ENCODE measurements at regions not wholly inside any gene's neighbourhood (a gene's known extent, or its start where the extent isn't known, plus 50 kb on each side); places are given as distances from the start of the nearest gene placed in this dataset.

DNA sequence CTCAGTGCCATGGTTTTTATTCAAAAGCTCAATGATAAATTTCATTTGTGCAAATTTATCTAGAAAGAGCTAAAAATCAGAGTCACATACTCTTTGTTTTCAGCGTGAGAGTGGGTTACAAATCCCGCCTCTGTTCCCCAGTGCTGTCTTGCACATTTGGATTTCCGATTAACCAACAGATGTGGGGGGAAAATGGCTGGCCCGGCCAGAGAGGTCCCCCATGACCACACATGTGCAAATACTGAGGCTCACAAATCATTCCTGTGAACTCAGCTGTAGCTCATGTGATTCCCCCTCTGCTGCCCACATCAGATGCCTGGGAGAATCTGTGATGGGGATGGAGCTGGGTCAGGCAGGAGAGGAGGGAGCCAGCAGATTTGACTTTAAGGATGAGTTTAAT is 168.7 kb downstream of the PAX1 start:
- WGBS (ENCODE audit: insufficient coverage, low coverage, missing lambda C conversion rate) = 0% methylated on average over 4 of the region's 4 CpGs
- H3K36me3 ChIP-seq (ENCODE audit: control insufficient read depth, insufficient read depth, low read length) = no peaks in the 10 kb centered on the region
- H3K4me3 ChIP-seq = no peak overlapping the region
- ChIA-PET POLR2A (interaction anchor here (0.6 kb wide), 1 partner anchor 322 kb away, joined by 7 read pairs; no protein-coding TSS in a partner anchor), CTCF (ENCODE audit: low intra/inter-chr PET ratio) (no interaction called here)
- in situ Hi-C loops (cut with MboI) (no loop called here), intact Hi-C loops (cut with micrococcal nuclease) (no loop called here)
- H3K4me2 ChIP-seq (ENCODE audit: insufficient read depth, low read length) = no peak overlapping the region
- H2AFZ ChIP-seq (ENCODE audit: low read depth, low read length) = no peak overlapping the region
- H3K79me2 ChIP-seq (ENCODE audit: control insufficient read depth, insufficient read depth, low read length) = no peaks in the 10 kb centered on the region
- no peaks in the 10 kb centered on the region for H3K27me3 ChIP-seq (ENCODE audit: control insufficient read depth in 2 of 2, insufficient read depth in 2 of 2, low read length in 2 of 2)
- no peak overlapping the region for H3K27ac ChIP-seq (ENCODE audit: extremely low read depth, low read depth, low read length)
- H3K9me3 ChIP-seq (replicated peaks; ENCODE audit: control insufficient read depth, insufficient read depth, low read depth, low read length) = no peaks in the 10 kb centered on the region
- DNase-seq (ENCODE audit: extremely low read depth in 1 of 4, low spot score in 3 of 4) (no peak), FAIRE-seq (no peak), ATAC-seq (no peak)
- no peak overlapping the region for H3K9ac ChIP-seq (ENCODE audit: insufficient read depth in 1 of 2, low read depth in 2 of 2, low read length in 2 of 2)
- H4K20me1 ChIP-seq (replicated peaks; ENCODE audit: control insufficient read depth, insufficient read depth, low read length) = no peaks in the 10 kb centered on the region
- no TSS peak for BruUV-seq (replicated peaks)
- H3K9me1 ChIP-seq (ENCODE audit: control insufficient read depth, insufficient read depth, low read length) = no peaks in the 10 kb centered on the region
- no peaks in the 10 kb centered on the region for H3K4me1 ChIP-seq (replicated peaks in 1 of 2; ENCODE audit: control insufficient read depth in 2 of 2, insufficient read depth in 2 of 2, low read length in 2 of 2)
- TF ChIP-seq, protein P1, sequence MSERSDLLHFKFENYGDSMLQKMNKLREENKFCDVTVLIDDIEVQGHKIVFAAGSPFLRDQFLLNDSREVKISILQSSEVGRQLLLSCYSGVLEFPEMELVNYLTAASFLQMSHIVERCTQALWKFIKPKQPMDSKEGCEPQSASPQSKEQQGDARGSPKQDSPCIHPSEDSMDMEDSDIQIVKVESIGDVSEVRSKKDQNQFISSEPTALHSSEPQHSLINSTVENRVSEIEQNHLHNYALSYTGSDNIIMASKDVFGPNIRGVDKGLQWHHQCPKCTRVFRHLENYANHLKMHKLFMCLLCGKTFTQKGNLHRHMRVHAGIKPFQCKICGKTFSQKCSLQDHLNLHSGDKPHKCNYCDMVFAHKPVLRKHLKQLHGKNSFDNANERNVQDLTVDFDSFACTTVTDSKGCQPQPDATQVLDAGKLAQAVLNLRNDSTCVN (CRISPR knock-in tag; IDR thresholded peaks at IDR 0.05) = no peak
- TF ChIP-seq, protein P2, sequence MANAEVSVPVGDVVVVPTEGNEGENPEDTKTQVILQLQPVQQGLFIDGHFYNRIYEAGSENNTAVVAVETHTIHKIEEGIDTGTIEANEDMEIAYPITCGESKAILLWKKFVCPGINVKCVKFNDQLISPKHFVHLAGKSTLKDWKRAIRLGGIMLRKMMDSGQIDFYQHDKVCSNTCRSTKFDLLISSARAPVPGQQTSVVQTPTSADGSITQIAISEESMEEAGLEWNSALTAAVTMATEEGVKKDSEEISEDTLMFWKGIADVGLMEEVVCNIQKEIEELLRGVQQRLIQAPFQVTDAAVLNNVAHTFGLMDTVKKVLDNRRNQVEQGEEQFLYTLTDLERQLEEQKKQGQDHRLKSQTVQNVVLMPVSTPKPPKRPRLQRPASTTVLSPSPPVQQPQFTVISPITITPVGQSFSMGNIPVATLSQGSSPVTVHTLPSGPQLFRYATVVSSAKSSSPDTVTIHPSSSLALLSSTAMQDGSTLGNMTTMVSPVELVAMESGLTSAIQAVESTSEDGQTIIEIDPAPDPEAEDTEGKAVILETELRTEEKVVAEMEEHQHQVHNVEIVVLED (CRISPR knock-in tag; IDR thresholded peaks at IDR 0.05) = no peak
- no peak for TF ChIP-seq SREBF2 (CRISPR knock-in tag; IDR thresholded peaks at IDR 0.05)
- no peak for TF ChIP-seq ZNF785 (CRISPR knock-in tag; IDR thresholded peaks at IDR 0.05)
- TF ChIP-seq RFX7 (CRISPR knock-in tag; IDR thresholded peaks at IDR 0.05) = no peak
- TF ChIP-seq ZNF274 (IDR thresholded peaks at IDR 0.05; ENCODE audit: borderline replicate concordance, low read depth, low read length) = no peak
- TF ChIP-seq PHF8 (IDR thresholded peaks at IDR 0.05; ENCODE audit: borderline replicate concordance, low read length) = no peak
- no peak for TF ChIP-seq NBN (IDR thresholded peaks at IDR 0.05; ENCODE audit: low read depth)
- TF ChIP-seq, protein P3, sequence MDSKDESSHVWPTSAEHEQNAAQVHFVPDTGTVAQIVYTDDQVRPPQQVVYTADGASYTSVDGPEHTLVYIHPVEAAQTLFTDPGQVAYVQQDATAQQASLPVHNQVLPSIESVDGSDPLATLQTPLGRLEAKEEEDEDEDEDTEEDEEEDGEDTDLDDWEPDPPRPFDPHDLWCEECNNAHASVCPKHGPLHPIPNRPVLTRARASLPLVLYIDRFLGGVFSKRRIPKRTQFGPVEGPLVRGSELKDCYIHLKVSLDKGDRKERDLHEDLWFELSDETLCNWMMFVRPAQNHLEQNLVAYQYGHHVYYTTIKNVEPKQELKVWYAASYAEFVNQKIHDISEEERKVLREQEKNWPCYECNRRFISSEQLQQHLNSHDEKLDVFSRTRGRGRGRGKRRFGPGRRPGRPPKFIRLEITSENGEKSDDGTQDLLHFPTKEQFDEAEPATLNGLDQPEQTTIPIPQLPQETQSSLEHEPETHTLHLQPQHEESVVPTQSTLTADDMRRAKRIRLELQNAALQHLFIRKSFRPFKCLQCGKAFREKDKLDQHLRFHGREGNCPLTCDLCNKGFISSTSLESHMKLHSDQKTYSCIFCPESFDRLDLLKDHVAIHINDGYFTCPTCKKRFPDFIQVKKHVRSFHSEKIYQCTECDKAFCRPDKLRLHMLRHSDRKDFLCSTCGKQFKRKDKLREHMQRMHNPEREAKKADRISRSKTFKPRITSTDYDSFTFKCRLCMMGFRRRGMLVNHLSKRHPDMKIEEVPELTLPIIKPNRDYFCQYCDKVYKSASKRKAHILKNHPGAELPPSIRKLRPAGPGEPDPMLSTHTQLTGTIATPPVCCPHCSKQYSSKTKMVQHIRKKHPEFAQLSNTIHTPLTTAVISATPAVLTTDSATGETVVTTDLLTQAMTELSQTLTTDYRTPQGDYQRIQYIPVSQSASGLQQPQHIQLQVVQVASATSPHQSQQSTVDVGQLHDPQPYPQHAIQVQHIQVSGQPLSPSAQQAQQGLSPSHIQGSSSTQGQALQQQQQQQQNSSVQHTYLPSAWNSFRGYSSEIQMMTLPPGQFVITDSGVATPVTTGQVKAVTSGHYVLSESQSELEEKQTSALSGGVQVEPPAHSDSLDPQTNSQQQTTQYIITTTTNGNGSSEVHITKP (IDR thresholded peaks at IDR 0.05; ENCODE audit: partially characterized antibody) = no peak
- TF ChIP-seq, protein P4, sequence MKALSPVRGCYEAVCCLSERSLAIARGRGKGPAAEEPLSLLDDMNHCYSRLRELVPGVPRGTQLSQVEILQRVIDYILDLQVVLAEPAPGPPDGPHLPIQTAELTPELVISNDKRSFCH (CRISPR knock-in tag; IDR thresholded peaks at IDR 0.05) = no peak
- TF ChIP-seq, protein P4 (tag; IDR thresholded peaks at IDR 0.05) = no peak

Data from K562 (cell line).